GM12878 (cell line): ENCODE measurements at regions not wholly inside any gene's neighbourhood (a gene's known extent, or its start where the extent isn't known, plus 50 kb on each side); places are given as distances from the start of the nearest gene placed in this dataset.

Experiments used
- CBX5 ChIP-seq: sonication (generic); IDR thresholded peaks from 2 replicates; pipeline ENCODE4 v1.6.1; 2016; ENCODE audit warnings: low read depth, moderate library complexity, mild to moderate bottlenecking, inconsistent platforms
- CREM ChIP-seq: IDR thresholded peaks from 2 replicates; pipeline ENCODE4 v1.6.1; 2014; ENCODE audit warnings: antibody characterized with exemption, low read depth
- CTCF ChIP-seq, 3 experiments: IDR thresholded peaks in 2 of 3; conservative IDR thresholded peaks in 1 of 3; 2 replicates each; pipeline ENCODE4 v1.5.1; 2011; ENCODE audit warnings: low read depth in 3 of 3, low read length in 3 of 3, mild to moderate bottlenecking in 3 of 3, control low read depth in 2 of 3, moderate library complexity in 2 of 3, inconsistent platforms in 1 of 3, mixed read lengths in 1 of 3; ENCODE audit not compliant: control insufficient read depth in 2 of 3, insufficient read depth in 1 of 3; ENCODE audit errors: extremely low read depth in 1 of 3
- EP300 ChIP-seq, 2 experiments: fragments of 150-350 bp in 1 of 2; IDR thresholded peaks; 2 replicates each; pipeline ENCODE4 v1.6.1; 2011 to 2012; ENCODE audit warnings: low read depth in 2 of 2, low read length in 2 of 2, borderline replicate concordance in 1 of 2, improper control_type of control experiment in 1 of 2, inconsistent platforms in 1 of 2; ENCODE audit not compliant: control insufficient read depth in 1 of 2
- HDAC2 ChIP-seq: fragments of 200-600 bp; sonication (generic); IDR thresholded peaks from 2 replicates; pipeline ENCODE4 v1.6.1; 2017
- MAX ChIP-seq: IDR thresholded peaks from 2 replicates; pipeline ENCODE4 v1.6.1; 2012; ENCODE audit warnings: low read depth, low read length, improper control_type of control experiment
- POLR2A ChIP-seq: IDR thresholded peaks from 2 replicates; pipeline ENCODE4 v1.6.1; 2011; ENCODE audit warnings: low read depth, mild to moderate bottlenecking, low read length
- POLR2AphosphoS5 ChIP-seq: IDR thresholded peaks from 2 replicates; pipeline ENCODE4 v1.6.1; 2011; ENCODE audit warnings: mild to moderate bottlenecking, low read length, inconsistent platforms
- RELA ChIP-seq: fragments of 450-650 bp; IDR thresholded peaks from 2 replicates; pipeline ENCODE4 v1.8.0; 2014; ENCODE audit warnings: borderline replicate concordance; ENCODE audit not compliant: partially characterized antibody
- SMAD1 ChIP-seq: fragments of 450-650 bp; IDR thresholded peaks from 2 replicates; pipeline ENCODE4 v1.6.1; 2018; ENCODE audit warnings: mild to moderate bottlenecking, low read depth; ENCODE audit not compliant: partially characterized antibody
- TAF1 ChIP-seq: IDR thresholded peaks from 2 replicates; pipeline ENCODE4 v1.6.1; 2011; ENCODE audit warnings: mild to moderate bottlenecking, low read depth, low read length, borderline replicate concordance
- ZNF384 ChIP-seq: IDR thresholded peaks from 2 replicates; pipeline ENCODE4 v1.6.1; 2012; ENCODE audit warnings: low read depth, mild to moderate bottlenecking, low read length, improper control_type of control experiment, borderline replicate concordance
- ZZZ3 ChIP-seq: IDR thresholded peaks from 2 replicates; pipeline ENCODE4 v1.6.1; 2011; ENCODE audit warnings: low read depth; ENCODE audit not compliant: control insufficient read depth, insufficient read length

GRCh38 chr11:16421826-16422225 lies 65.5 kb upstream of the SOX6 start:
- no peak for TF ChIP-seq CTCF (IDR thresholded peaks at IDR 0.05 in 2 of 3, conservative IDR thresholded peaks at IDR 0.05 in 1 of 3; ENCODE audit: control insufficient read depth in 2 of 3, extremely low read depth in 1 of 3, insufficient read depth in 1 of 3, low read depth in 3 of 3, low read length in 3 of 3)
- TF ChIP-seq POLR2A = no peak
- TF ChIP-seq SMAD1 = no peak
- TF ChIP-seq ZZZ3 = no peak
- no peak for TF ChIP-seq CREM
- TF ChIP-seq RELA = no peak
- TF ChIP-seq ZNF384 = no peak
- no peak for TF ChIP-seq TAF1
- TF ChIP-seq CBX5 = no peak
- no peak for TF ChIP-seq MAX
- no peak for TF ChIP-seq HDAC2
- no peak for TF ChIP-seq EP300 (IDR thresholded peaks at IDR 0.05; ENCODE audit: borderline replicate concordance in 1 of 2, control insufficient read depth in 1 of 2, low read depth in 2 of 2, low read length in 2 of 2)
- TF ChIP-seq POLR2AphosphoS5 = no peak
